K562 (cell line): ENCODE measurements at regions not wholly inside any gene's neighbourhood (a gene's known extent, or its start where the extent isn't known, plus 50 kb on each side); places are given as distances from the start of the nearest gene placed in this dataset.

Experiments
- CTCF ChIP-seq, 3 experiments: IDR thresholded peaks in 2 of 3; conservative IDR thresholded peaks in 1 of 3; 2 replicates each; pipeline ENCODE4 v1.5.1; 2011 to 2012; ENCODE audit warnings: low read length in 3 of 3, mild to moderate bottlenecking in 3 of 3, control low read depth in 2 of 3, improper control_type of control experiment in 1 of 3, inconsistent platforms in 1 of 3, low read depth in 1 of 3, mixed read lengths in 1 of 3, moderate library complexity in 1 of 3; ENCODE audit not compliant: insufficient read depth in 2 of 3
- EP300 ChIP-seq: IDR thresholded peaks from 2 replicates; pipeline ENCODE4 v1.6.1; 2012; ENCODE audit warnings: low read length, improper control_type of control experiment
- EZH2 ChIP-seq: IDR thresholded peaks from 2 replicates; pipeline ENCODE4 v1.6.1; 2012; ENCODE audit warnings: low read depth, mild to moderate bottlenecking, inconsistent platforms, low read length, borderline replicate concordance
- FOXM1 ChIP-seq, 2 experiments: fragments of 450-650 bp in 1 of 2; sonication (generic) in 1 of 2; formaldehyde crosslinking in 1 of 2; IDR thresholded peaks; 2 replicates each; pipeline versions ENCODE4 v1.6.1 to v1.9.0; 2017 to 2022; ENCODE audit warnings: low read depth in 2 of 2, mild to moderate bottlenecking in 2 of 2, missing genetic modification reagents in 1 of 2, moderate library complexity in 1 of 2
- HDAC2 ChIP-seq: fragments of 450-650 bp; IDR thresholded peaks from 2 replicates; pipeline ENCODE4 v1.6.1; 2016; ENCODE audit warnings: mild to moderate bottlenecking
- HMGXB4 ChIP-seq: sonication (generic); formaldehyde crosslinking; IDR thresholded peaks from 2 replicates; pipeline ENCODE4 v1.8.1; 2023; ENCODE audit warnings: mild to moderate bottlenecking, missing genetic modification reagents
- KAT8 ChIP-seq: fragments of 450-650 bp; IDR thresholded peaks from 2 replicates; pipeline ENCODE4 v1.6.1; 2016; ENCODE audit warnings: low read depth, mild to moderate bottlenecking
- MAFK ChIP-seq: IDR thresholded peaks from 2 replicates; pipeline ENCODE4 v1.6.1; 2011; ENCODE audit warnings: low read length, improper control_type of control experiment
- PHF8 ChIP-seq: fragments of 200-600 bp; sonication (generic); IDR thresholded peaks from 2 replicates; pipeline ENCODE4 v1.6.1; 2012; ENCODE audit warnings: mixed run types, mild to moderate bottlenecking, inconsistent platforms, low read length, moderate library complexity, borderline replicate concordance
- SRF ChIP-seq, 2 experiments: fragments of 250-450, 450-650 bp in 1 of 2; sonication (Bioruptor Pico) in 1 of 2; sonication (generic) in 1 of 2; formaldehyde crosslinking; IDR thresholded peaks; 2 replicates each; pipeline versions ENCODE4 v1.5.0 to v1.5.1; 2020 to 2022; ENCODE audit warnings: mild to moderate bottlenecking in 1 of 2, missing genetic modification reagents in 1 of 2

GRCh38 chr11:103604310-103604709 is 432.1 kb upstream of the DDI1 start:
- TF ChIP-seq KAT8: no peak
- TF ChIP-seq HMGXB4 (CRISPR knock-in tag): no peak
- TF ChIP-seq CTCF (IDR thresholded peaks at IDR 0.05 in 2 of 3, conservative IDR thresholded peaks at IDR 0.05 in 1 of 3; ENCODE audit: insufficient read depth in 2 of 3, low read depth in 1 of 3, low read length in 3 of 3): no peak
- TF ChIP-seq MAFK: no peak
- no peak for TF ChIP-seq EZH2
- no peak for TF ChIP-seq PHF8
- TF ChIP-seq EP300: no peak
- TF ChIP-seq SRF (CRISPR knock-in tag; IDR thresholded peaks at IDR 0.05): no peak
- no peak for TF ChIP-seq FOXM1 (IDR thresholded peaks at IDR 0.05; ENCODE audit: low read depth)
- TF ChIP-seq FOXM1 (CRISPR knock-in tag; IDR thresholded peaks at IDR 0.05; ENCODE audit: low read depth): no peak
- TF ChIP-seq HDAC2: no peak
